WI38 (cell line): ENCODE measurements at regions not wholly inside any gene's neighbourhood (a gene's known extent, or its start where the extent isn't known, plus 50 kb on each side); places are given as distances from the start of the nearest gene placed in this dataset.

Source experiments
- H3K4me3 ChIP-seq: 2 replicates; pipeline ENCODE4 v1.5.1; 2011; ENCODE audit warnings: low read depth, mild to moderate bottlenecking, control low read depth, low read length
- CTCF ChIP-seq: IDR thresholded peaks from 2 replicates; pipeline ENCODE4 v1.5.1; 2012; ENCODE audit warnings: low read depth, mild to moderate bottlenecking, control low read depth, low read length

- TF ChIP-seq CTCF, result no peak
- no peak overlapping the region for H3K4me3 ChIP-seq
Observed at GRCh38 chr6:153960281-153960680, 78.8 kb upstream of the OPRM1 start.

GRCh38 chr6:153959276-153959675, 79.8 kb upstream of the OPRM1 start:
- no peak overlapping the region for H3K4me3 ChIP-seq
- TF ChIP-seq CTCF, result no peak

- TF ChIP-seq CTCF, result no peak
- no peak overlapping the region for H3K4me3 ChIP-seq
Observed at GRCh38 chr6:153958860-153959259, 80.2 kb upstream of the OPRM1 start.

DNA sequence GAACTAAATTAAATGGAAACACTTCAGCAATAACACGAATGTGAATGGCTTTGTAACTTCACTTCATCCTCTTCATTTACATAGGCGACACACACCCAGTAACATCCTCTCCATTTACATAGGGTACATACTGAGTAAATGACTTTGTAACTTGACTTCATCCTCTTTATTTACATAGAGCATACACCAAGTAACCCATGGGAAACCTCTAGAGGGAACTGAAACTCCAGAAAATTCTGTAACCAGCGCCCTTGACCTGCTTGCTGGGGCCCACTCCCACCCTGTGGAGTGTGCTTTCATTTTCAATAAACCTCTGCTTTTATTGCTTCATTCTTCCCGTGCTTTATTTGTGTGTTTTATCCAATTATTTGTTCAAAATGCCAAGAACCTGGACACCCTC, 81.6 kb upstream of the OPRM1 start:
- no peak overlapping the region for H3K4me3 ChIP-seq
- TF ChIP-seq CTCF, result no peak

- H3K4me3 ChIP-seq, result no peak overlapping the region
- TF ChIP-seq CTCF, result no peak
Observed at GRCh38 chr6:153956808-153957207, 82.2 kb upstream of the OPRM1 start.

- no peak for TF ChIP-seq CTCF
- H3K4me3 ChIP-seq, result no peak overlapping the region
Observed at GRCh38 chr6:153949616-153950015, 89.4 kb upstream of the OPRM1 start.

DNA sequence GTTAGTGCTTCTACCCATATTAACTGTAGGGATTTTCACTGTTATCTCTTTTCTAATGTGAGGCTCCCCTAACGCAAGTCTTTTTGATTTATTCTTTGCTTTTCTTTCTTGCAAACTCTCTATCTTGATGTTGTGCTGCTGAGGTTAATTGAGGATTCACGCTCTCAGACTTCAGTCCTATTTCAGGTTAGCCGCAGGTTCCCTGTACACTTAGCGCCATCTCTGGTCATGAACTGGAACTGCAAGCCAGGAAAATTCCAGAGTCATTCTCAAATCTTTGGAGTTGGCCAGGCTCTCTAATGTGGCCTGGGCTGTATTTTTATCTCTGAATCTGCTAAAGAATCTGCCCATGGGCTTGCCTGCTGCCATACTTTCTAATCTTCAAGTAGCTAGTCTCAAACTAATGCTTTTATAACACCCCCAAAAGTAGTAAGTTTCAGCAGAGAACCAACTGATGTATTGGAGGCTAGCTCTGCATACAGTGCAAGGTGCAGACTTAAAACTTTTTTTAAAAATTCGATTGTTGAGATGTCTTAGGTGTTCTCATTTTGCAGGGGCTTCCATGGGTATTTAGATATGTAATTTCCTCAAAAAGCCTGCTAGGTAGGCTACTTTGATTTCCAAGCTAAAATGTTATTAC, 91.1 kb upstream of the OPRM1 start:
- H3K4me3 ChIP-seq, result no peak overlapping the region
- peak; percentile 49 for TF ChIP-seq CTCF
